NCI-H2196 (cell line): ENCODE measurements at regions not wholly inside any gene's neighbourhood (a gene's known extent, or its start where the extent isn't known, plus 50 kb on each side); places are given as distances from the start of the nearest gene placed in this dataset.
"Not testable (repeated sequence)": the region's sequence is repeated elsewhere in the genome, so short reads cannot be mapped to it uniquely, and the experiment has no call there.

Experiments
- DNase-seq: peaks from one replicate; lab custom pipeline; 2025; ENCODE audit not compliant: unreplicated experiment; lab: John Stamatoyannopoulos, UW

GRCh38 chr4:159410076-159410777 lies 307.3 kb downstream of the RAPGEF2 start:
- no peak for DNase-seq

- DNase-seq = no peak
Observed at GRCh38 chr4:159410891-159411290, 308.0 kb downstream of the RAPGEF2 start.

- DNase-seq = no peak
Observed at GRCh38 chr4:159413306-159413943, 310.5 kb downstream of the RAPGEF2 start.

GRCh38 chr4:159414305-159414704 lies 311.4 kb downstream of the RAPGEF2 start:
- no peak for DNase-seq

GRCh38 chr4:159416073-159416472 lies 313.2 kb downstream of the RAPGEF2 start:
- no peak for DNase-seq

- DNase-seq = no peak
Observed at GRCh38 chr4:159416996-159417395, 314.1 kb downstream of the RAPGEF2 start.

GRCh38 chr4:159420162-159421057 lies 317.5 kb downstream of the RAPGEF2 start:
- no peak for DNase-seq

GRCh38 chr4:159421058-159421419 lies 318.2 kb downstream of the RAPGEF2 start:
- not testable (repeated sequence) for DNase-seq

GRCh38 chr4:159422019-159422418 lies 319.1 kb downstream of the RAPGEF2 start:
- no peak for DNase-seq

- no peak for DNase-seq
Observed at GRCh38 chr4:159422626-159423025, 319.7 kb downstream of the RAPGEF2 start.

GRCh38 chr4:159425737-159426305 lies 322.9 kb downstream of the RAPGEF2 start:
- DNase-seq = no peak

GRCh38 chr4:159428293-159428692 lies 325.4 kb downstream of the RAPGEF2 start:
- no peak for DNase-seq

GRCh38 chr4:159428975-159429692 lies 326.3 kb downstream of the RAPGEF2 start:
- DNase-seq = no peak

- DNase-seq = no peak
Observed at GRCh38 chr4:159429693-159430035, 326.8 kb downstream of the RAPGEF2 start.

GRCh38 chr4:159430896-159431295 lies 328.0 kb downstream of the RAPGEF2 start:
- no peak for DNase-seq

- no peak for DNase-seq
Observed at GRCh38 chr4:159432436-159432835, 329.6 kb downstream of the RAPGEF2 start.

GRCh38 chr4:159433337-159433736 lies 330.5 kb downstream of the RAPGEF2 start:
- DNase-seq = no peak

GRCh38 chr4:159434114-159434870 lies 331.4 kb downstream of the RAPGEF2 start:
- no peak for DNase-seq

GRCh38 chr4:159434871-159435241 lies 332.0 kb downstream of the RAPGEF2 start:
- no peak for DNase-seq

GRCh38 chr4:159435561-159436023 lies 332.7 kb downstream of the RAPGEF2 start:
- no peak for DNase-seq
